ENCODE measurements at regions not wholly inside any gene's neighbourhood (a gene's known extent, or its start where the extent isn't known, plus 50 kb on each side); places are given as distances from the start of the nearest gene placed in this dataset.

- no peak for TF ChIP-seq EZH2phosphoT487 (IDR thresholded peaks at IDR 0.05; ENCODE audit: insufficient read depth, low read depth)
- TF ChIP-seq EZH2 (IDR thresholded peaks at IDR 0.05; ENCODE audit: insufficient read depth, poor library complexity, severe bottlenecking), result no peak
Observed at GRCh38 chr2:59015027-59015426, 773.9 kb upstream of the FANCL start.

Measured in GM23248 (cell line).